Activated naive CD8-positive, alpha-beta T cell treated with anti-CD3 and anti-CD28 coated beads for 36 hours (primary cell): ENCODE measurements at regions not wholly inside any gene's neighbourhood (a gene's known extent, or its start where the extent isn't known, plus 50 kb on each side); places are given as distances from the start of the nearest gene placed in this dataset.
"Not testable (repeated sequence)": the region's sequence is repeated elsewhere in the genome, so short reads cannot be mapped to it uniquely, and the experiment has no call there.

Source experiments
- DNase-seq: peaks from one replicate; pipeline ENCODE4 v3.0.0; 2021
- H3K27ac Mint-ChIP-seq: one replicate; pipeline ENCODE4 v1.8.0; 2022; ENCODE audit warnings: mild to moderate bottlenecking, moderate library complexity, mixed read lengths
- H3K27me3 Mint-ChIP-seq: one replicate; pipeline ENCODE4 v1.8.0; 2022; ENCODE audit warnings: mild to moderate bottlenecking, mixed read lengths
- H3K36me3 Mint-ChIP-seq: one replicate; pipeline ENCODE4 v1.8.0; 2021; ENCODE audit warnings: mild to moderate bottlenecking, mixed read lengths
- H3K4me1 Mint-ChIP-seq: one replicate; pipeline ENCODE4 v1.8.0; 2021; ENCODE audit warnings: mixed read lengths
- H3K4me3 Mint-ChIP-seq: one replicate; pipeline ENCODE4 v1.8.0; 2022; ENCODE audit warnings: mild to moderate bottlenecking, moderate library complexity, mixed read lengths
- H3K9me3 Mint-ChIP-seq: one replicate; pipeline ENCODE4 v1.8.0; 2022; ENCODE audit warnings: mixed read lengths

- H3K27me3 Mint-ChIP-seq = peaks cover 27% of the 10 kb centered on the region
- peaks cover 13% of the 10 kb centered on the region for H3K4me1 Mint-ChIP-seq
- H3K9me3 Mint-ChIP-seq, DNase-seq, H3K4me3 Mint-ChIP-seq, H3K36me3 Mint-ChIP-seq, H3K27ac Mint-ChIP-seq: not testable (repeated sequence)
Observed at GRCh38 chr5:6284491-6284890, 93.9 kb downstream of the MED10 start.

- Mint-ChIP-seq H3K9me3 (peaks cover 1% of the 10 kb centered on the region), H3K36me3 (no peaks in the 10 kb centered on the region), H3K27me3 (peaks cover 28% of the 10 kb centered on the region), H3K27ac (no peak overlapping the region), H3K4me3 (no peak overlapping the region), H3K4me1 (peaks cover 13% of the 10 kb centered on the region)
- DNase-seq = no peak
Observed at GRCh38 chr5:6282352-6282751, 96.0 kb downstream of the MED10 start.

GRCh38 chr5:6281818-6282217 lies 96.5 kb downstream of the MED10 start:
- Mint-ChIP-seq H3K4me3 (peak overlapping the region; percentile 52), H3K4me1 (peaks cover 13% of the 10 kb centered on the region), H3K27ac (peak overlapping the region; percentile 50), H3K27me3 (peaks cover 33% of the 10 kb centered on the region), H3K36me3 (no peaks in the 10 kb centered on the region), H3K9me3 (peaks cover 1% of the 10 kb centered on the region)
- DNase-seq = no peak

GRCh38 chr5:6280425-6281100 lies 97.8 kb downstream of the MED10 start:
- Mint-ChIP-seq H3K27ac (no peak overlapping the region), H3K36me3 (no peaks in the 10 kb centered on the region), H3K27me3 (peaks cover 36% of the 10 kb centered on the region), H3K4me3 (no peak overlapping the region), H3K4me1 (peaks cover 13% of the 10 kb centered on the region), H3K9me3 (peaks cover 1% of the 10 kb centered on the region)
- DNase-seq = no peak

- Mint-ChIP-seq H3K4me3 (no peak overlapping the region), H3K4me1 (peaks cover 18% of the 10 kb centered on the region), H3K27me3 (peaks cover 36% of the 10 kb centered on the region), H3K36me3 (no peaks in the 10 kb centered on the region), H3K27ac (no peak overlapping the region), H3K9me3 (peaks cover 1% of the 10 kb centered on the region)
- DNase-seq = no peak
Observed at GRCh38 chr5:6279607-6280006, 98.7 kb downstream of the MED10 start.

- peaks cover 7% of the 10 kb centered on the region for H3K4me1 Mint-ChIP-seq
Observed at GRCh38 chr5:6274846-6275543, 103.4 kb downstream of the MED10 start.

GRCh38 chr5:6273749-6274148 lies 104.6 kb downstream of the MED10 start:
- peaks cover 7% of the 10 kb centered on the region for H3K4me1 Mint-ChIP-seq
- no peaks in the 10 kb centered on the region for H3K9me3 Mint-ChIP-seq
- peaks cover 28% of the 10 kb centered on the region for H3K27me3 Mint-ChIP-seq
- H3K27ac Mint-ChIP-seq = peak overlapping the region; percentile 4
- DNase-seq = no peak
- H3K4me3 Mint-ChIP-seq = no peak overlapping the region
- H3K36me3 Mint-ChIP-seq = no peaks in the 10 kb centered on the region

More at GRCh38 chr5:6274846-6275543, 103.4 kb downstream of the MED10 start:
- no peaks in the 10 kb centered on the region for H3K9me3 Mint-ChIP-seq
- H3K4me3 Mint-ChIP-seq = no peak overlapping the region
- H3K36me3 Mint-ChIP-seq = no peaks in the 10 kb centered on the region
- no peak overlapping the region for H3K27ac Mint-ChIP-seq
- DNase-seq = peak; percentile 43
- peaks cover 29% of the 10 kb centered on the region for H3K27me3 Mint-ChIP-seq

GRCh38 chr5:6273090-6273735 lies 105.1 kb downstream of the MED10 start:
- Mint-ChIP-seq H3K27me3 (peaks cover 28% of the 10 kb centered on the region), H3K4me1 (peaks cover 7% of the 10 kb centered on the region), H3K27ac (peak overlapping the region; percentile 13), H3K4me3 (no peak overlapping the region), H3K36me3 (no peaks in the 10 kb centered on the region), H3K9me3 (no peaks in the 10 kb centered on the region)
- DNase-seq = no peak

GRCh38 chr5:6269925-6270324 lies 108.4 kb downstream of the MED10 start:
- Mint-ChIP-seq H3K36me3 (no peaks in the 10 kb centered on the region), H3K4me3 (no peak overlapping the region), H3K27me3 (peaks cover 25% of the 10 kb centered on the region), H3K9me3 (peaks cover 2% of the 10 kb centered on the region), H3K4me1 (peaks cover 5% of the 10 kb centered on the region), H3K27ac (no peak overlapping the region)
- no peak for DNase-seq

GRCh38 chr5:6266671-6267197 lies 111.6 kb downstream of the MED10 start:
- H3K27me3 Mint-ChIP-seq = peaks cover 9% of the 10 kb centered on the region
- DNase-seq = no peak
- H3K4me1 Mint-ChIP-seq = peaks cover 6% of the 10 kb centered on the region
- H3K4me3 Mint-ChIP-seq = no peak overlapping the region
- peaks cover 7% of the 10 kb centered on the region for H3K9me3 Mint-ChIP-seq
- no peak overlapping the region for H3K27ac Mint-ChIP-seq
- peaks cover 6% of the 10 kb centered on the region for H3K36me3 Mint-ChIP-seq

GRCh38 chr5:6264394-6264793 lies 114.0 kb downstream of the MED10 start:
- Mint-ChIP-seq H3K27ac (no peak overlapping the region), H3K4me1 (peaks cover 9% of the 10 kb centered on the region), H3K27me3 (peaks cover 5% of the 10 kb centered on the region), H3K4me3 (no peak overlapping the region), H3K36me3 (peaks cover 11% of the 10 kb centered on the region), H3K9me3 (peaks cover 9% of the 10 kb centered on the region)
- DNase-seq = no peak

- Mint-ChIP-seq H3K4me1 (peaks cover 9% of the 10 kb centered on the region), H3K36me3 (peaks cover 11% of the 10 kb centered on the region), H3K27me3 (peaks cover 11% of the 10 kb centered on the region), H3K4me3 (no peak overlapping the region), H3K9me3 (peaks cover 9% of the 10 kb centered on the region), H3K27ac (peak overlapping the region; percentile 50)
- no peak for DNase-seq
Observed at GRCh38 chr5:6262651-6263363, 115.5 kb downstream of the MED10 start.

GRCh38 chr5:6261668-6262067 lies 116.7 kb downstream of the MED10 start:
- peak; percentile 16 for DNase-seq
- Mint-ChIP-seq H3K4me1 (peaks cover 9% of the 10 kb centered on the region), H3K9me3 (peaks cover 13% of the 10 kb centered on the region), H3K27ac (peak overlapping the region; percentile 79), H3K27me3 (peaks cover 11% of the 10 kb centered on the region), H3K36me3 (peaks cover 11% of the 10 kb centered on the region), H3K4me3 (no peak overlapping the region)

GRCh38 chr5:6261256-6261655 lies 117.1 kb downstream of the MED10 start:
- no peak overlapping the region for H3K4me3 Mint-ChIP-seq
- H3K4me1 Mint-ChIP-seq = peaks cover 9% of the 10 kb centered on the region
- H3K27me3 Mint-ChIP-seq = peaks cover 11% of the 10 kb centered on the region
- no peak overlapping the region for H3K27ac Mint-ChIP-seq
- no peak for DNase-seq
- H3K36me3 Mint-ChIP-seq = peaks cover 11% of the 10 kb centered on the region
- peaks cover 13% of the 10 kb centered on the region for H3K9me3 Mint-ChIP-seq

GRCh38 chr5:6260846-6261245 lies 117.5 kb downstream of the MED10 start:
- H3K27me3 Mint-ChIP-seq = peaks cover 11% of the 10 kb centered on the region
- no peak for DNase-seq
- H3K27ac Mint-ChIP-seq = peak overlapping the region; percentile 8
- no peak overlapping the region for H3K4me3 Mint-ChIP-seq
- H3K9me3 Mint-ChIP-seq = peaks cover 13% of the 10 kb centered on the region
- H3K4me1 Mint-ChIP-seq = peaks cover 9% of the 10 kb centered on the region
- peaks cover 11% of the 10 kb centered on the region for H3K36me3 Mint-ChIP-seq
